ENCODE measurements at regions not wholly inside any gene's neighbourhood (a gene's known extent, or its start where the extent isn't known, plus 50 kb on each side); places are given as distances from the start of the nearest gene placed in this dataset.

DNA sequence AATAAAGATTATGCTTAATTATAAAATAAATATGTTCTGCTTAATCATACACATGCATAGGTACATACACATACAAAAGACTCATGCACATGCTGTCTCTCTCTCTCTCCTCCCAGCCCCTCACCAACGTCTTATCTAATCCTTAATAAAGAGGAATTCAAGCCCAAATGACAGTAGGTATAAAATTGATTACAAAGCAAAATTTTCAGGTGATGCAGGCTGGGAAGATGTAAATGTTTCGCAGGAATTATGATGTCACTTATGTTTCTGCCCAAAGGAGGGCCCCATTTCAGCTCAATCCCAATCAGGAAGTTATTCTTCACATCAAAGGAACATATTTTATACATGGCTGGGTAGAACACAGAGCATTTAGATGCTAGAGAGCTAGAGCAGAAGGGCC is 284.6 kb upstream of the ID4 start:
- TF ChIP-seq, protein P1, sequence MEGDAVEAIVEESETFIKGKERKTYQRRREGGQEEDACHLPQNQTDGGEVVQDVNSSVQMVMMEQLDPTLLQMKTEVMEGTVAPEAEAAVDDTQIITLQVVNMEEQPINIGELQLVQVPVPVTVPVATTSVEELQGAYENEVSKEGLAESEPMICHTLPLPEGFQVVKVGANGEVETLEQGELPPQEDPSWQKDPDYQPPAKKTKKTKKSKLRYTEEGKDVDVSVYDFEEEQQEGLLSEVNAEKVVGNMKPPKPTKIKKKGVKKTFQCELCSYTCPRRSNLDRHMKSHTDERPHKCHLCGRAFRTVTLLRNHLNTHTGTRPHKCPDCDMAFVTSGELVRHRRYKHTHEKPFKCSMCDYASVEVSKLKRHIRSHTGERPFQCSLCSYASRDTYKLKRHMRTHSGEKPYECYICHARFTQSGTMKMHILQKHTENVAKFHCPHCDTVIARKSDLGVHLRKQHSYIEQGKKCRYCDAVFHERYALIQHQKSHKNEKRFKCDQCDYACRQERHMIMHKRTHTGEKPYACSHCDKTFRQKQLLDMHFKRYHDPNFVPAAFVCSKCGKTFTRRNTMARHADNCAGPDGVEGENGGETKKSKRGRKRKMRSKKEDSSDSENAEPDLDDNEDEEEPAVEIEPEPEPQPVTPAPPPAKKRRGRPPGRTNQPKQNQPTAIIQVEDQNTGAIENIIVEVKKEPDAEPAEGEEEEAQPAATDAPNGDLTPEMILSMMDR (conservative IDR thresholded peaks at IDR 0.05) = no peak
- H3K27ac ChIP-seq = no peak overlapping the region

DNA sequence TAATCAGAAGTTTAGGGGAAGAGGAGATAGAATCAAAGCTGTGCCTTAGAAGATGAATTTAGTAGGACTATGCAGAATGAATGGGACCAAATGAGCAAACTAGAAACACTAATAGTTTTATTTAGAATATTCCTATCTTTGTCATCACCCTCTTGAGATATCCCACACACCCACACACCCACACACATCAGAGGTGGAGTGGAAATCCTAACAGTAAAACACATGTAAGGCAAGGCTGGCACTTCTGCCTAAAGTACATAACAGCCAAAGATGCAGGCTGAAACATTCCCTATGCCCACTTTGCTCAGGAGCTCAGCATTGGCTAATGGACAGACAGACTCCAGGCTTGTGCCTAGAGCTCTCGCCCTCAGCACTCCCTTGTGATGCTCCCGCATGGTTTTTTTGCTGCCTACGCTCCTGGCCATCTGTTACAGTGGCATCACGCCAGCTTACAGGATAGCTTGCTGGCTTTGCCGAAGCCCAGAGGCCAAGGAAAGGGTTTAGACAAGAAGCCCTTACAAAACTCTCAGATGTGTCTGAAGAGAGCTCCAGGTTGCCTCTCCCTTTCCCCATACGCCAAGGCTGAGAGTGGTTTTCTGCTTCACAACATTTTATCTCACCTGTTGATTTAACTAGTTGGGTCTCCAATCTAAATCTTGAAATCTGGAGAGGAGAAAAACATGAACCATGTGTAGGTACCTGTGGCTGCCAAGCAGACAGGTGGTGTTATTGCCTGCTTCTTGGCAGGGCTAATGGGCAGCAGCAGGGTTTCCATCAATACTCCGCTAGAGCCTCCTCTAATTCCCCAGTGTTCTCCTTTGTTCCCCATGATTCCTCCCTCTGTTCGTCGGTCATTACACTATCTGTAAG is 282.6 kb upstream of the ID4 start:
- no peak overlapping the region for H3K27ac ChIP-seq
- TF ChIP-seq, protein P1 (conservative IDR thresholded peaks at IDR 0.05) = no peak

DNA sequence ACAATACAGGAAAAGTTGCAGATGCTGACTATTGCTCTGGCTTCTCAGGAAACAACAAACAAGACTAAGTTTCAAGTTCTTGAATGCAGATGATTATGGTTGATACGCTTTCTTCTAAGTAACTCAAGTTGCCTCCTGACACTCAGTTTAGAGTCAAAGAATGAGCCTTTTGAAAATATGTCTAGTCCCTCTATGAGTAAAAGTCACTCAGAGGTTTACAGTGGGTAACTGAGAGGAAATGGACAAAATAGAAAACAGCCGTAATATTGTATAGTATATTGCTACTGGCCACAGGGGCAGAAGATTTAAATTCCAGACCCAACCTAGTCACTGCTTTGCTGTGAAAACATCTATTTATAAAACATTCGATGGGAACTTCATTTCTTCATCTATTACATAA is 280.0 kb upstream of the ID4 start:
- TF ChIP-seq, protein P1 (conservative IDR thresholded peaks at IDR 0.05) = no peak
- no peak overlapping the region for H3K27ac ChIP-seq

DNA sequence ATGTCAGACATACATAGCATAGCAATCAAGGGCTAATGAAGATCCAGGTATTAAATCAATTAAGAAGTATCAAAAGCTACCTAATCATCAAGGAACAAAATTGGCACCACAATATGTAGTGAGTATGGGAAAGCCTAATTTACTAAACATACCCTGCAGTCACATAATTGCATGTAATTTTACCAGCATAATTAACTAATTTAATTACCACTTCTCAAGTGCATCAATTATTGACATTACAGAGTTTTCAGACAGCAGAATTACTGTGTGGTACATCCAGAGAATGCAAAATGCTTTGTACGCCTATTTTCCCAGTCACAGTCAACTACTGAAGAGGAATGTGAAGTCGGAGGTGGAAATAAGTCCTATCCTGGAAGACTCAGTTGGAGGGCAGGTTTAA is 279.0 kb upstream of the ID4 start:
- no peak overlapping the region for H3K27ac ChIP-seq
- TF ChIP-seq, protein P1 (conservative IDR thresholded peaks at IDR 0.05) = no peak

DNA sequence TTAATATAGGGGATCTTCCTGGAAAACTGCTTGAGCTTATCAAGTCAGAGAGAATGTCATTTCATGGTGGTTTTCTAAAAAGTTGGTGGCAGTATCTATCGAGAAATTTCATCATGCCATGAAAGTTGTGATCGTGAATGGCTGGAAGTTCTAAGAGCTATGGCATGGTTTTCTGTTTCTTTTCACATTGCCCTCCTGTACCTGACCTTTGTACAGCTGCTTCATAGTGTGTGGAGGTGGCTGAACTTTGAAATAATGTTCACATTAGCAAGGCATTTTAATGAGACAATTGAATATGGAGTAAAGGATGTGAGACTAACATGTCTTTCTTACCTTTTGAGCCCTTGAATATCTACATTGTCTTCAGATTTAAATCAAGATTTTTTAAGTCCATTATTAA is 278.2 kb upstream of the ID4 start:
- TF ChIP-seq, protein P1 (conservative IDR thresholded peaks at IDR 0.05) = no peak
- H3K27ac ChIP-seq = no peak overlapping the region

DNA sequence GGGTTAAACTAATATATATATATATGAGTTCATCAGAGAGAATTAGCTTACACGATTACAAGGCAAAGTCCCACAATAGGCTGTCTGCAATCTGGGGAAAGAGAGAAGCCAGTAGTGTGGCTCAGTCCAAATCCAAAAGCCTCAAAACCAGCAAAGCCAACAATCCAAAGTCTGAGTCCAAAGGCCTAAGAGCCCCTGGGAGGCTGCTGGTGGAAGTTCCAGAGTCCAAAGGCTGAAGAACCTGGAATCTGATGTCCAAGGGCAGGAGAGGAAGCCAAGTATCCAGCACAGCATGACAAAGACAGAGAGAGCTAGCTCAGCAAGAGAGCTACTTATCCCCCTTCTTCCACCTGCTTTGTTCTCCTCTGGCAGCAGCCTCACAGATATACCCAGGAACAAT is 274.7 kb upstream of the ID4 start:
- H3K27ac ChIP-seq = no peak overlapping the region
- TF ChIP-seq, protein P1 (conservative IDR thresholded peaks at IDR 0.05) = no peak

DNA sequence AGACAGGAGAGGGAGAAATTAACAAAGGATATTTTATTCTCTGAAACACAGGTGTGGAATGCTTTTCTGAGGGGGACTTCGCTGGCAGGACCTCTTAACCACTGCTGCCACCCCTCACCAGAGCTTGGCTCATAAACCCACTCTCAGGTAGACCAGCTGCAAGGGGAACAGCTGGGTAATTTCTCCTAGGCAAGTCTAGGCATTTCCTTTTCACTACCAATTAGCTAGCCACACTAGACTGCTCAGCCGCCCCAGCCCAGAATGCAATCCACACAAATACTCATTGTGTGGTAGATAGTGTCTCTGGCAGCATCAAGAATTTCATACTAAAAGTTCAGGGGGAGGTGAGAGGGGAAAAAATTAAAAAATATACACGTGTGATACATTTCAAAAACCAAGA is 267.6 kb upstream of the ID4 start:
- H3K27ac ChIP-seq = no peak overlapping the region
- TF ChIP-seq, protein P1 (conservative IDR thresholded peaks at IDR 0.05) = no peak
